Neural cell (in vitro differentiated cells): ENCODE measurements at regions not wholly inside any gene's neighbourhood (a gene's known extent, or its start where the extent isn't known, plus 50 kb on each side); places are given as distances from the start of the nearest gene placed in this dataset.

Source experiments
- H2AFZ ChIP-seq: fragments of 200-600, 300-800 bp; sonication (generic), shearing (Covaris generic); 2 replicates; pipeline ENCODE4 v1.6.0; 2014; ENCODE audit warnings: low read depth, mild to moderate bottlenecking, antibody characterized with exemption, low read length, moderate library complexity
- H3F3A ChIP-seq: fragments of 200-600 bp; shearing (Covaris generic); 2 replicates; pipeline ENCODE4 v1.6.1; 2016; ENCODE audit warnings: mild to moderate bottlenecking, moderate library complexity, mixed read lengths, antibody characterized with exemption, low read length; ENCODE audit not compliant: insufficient read depth, poor library complexity, severe bottlenecking
- H3K27ac ChIP-seq: fragments of 200-600, 300-800 bp; sonication (generic), shearing (Covaris generic); 2 replicates; pipeline ENCODE4 v1.5.1; 2014; ENCODE audit warnings: mild to moderate bottlenecking, low read length, moderate library complexity
- H3K27me3 ChIP-seq: fragments of 300-800, 200-600 bp; sonication (generic), shearing (Covaris generic); 2 replicates; pipeline ENCODE4 v1.6.0; 2014; ENCODE audit warnings: mild to moderate bottlenecking, low read depth, low read length, moderate library complexity; ENCODE audit not compliant: insufficient read depth
- H3K36me3 ChIP-seq: fragments of 300-800, 200-600 bp; sonication (generic), shearing (Covaris generic); 2 replicates; pipeline ENCODE4 v1.5.1; 2014; ENCODE audit warnings: mild to moderate bottlenecking, antibody characterized with exemption, low read length, moderate library complexity; ENCODE audit not compliant: insufficient read depth
- H3K4me2 ChIP-seq: fragments of 300-800, 200-600 bp; sonication (generic), shearing (Covaris generic); 2 replicates; pipeline ENCODE4 v1.6.0; 2014; ENCODE audit warnings: mild to moderate bottlenecking, low read length
- H3K4me3 ChIP-seq: fragments of 300-800, 200-600 bp; sonication (generic), shearing (Covaris generic); 2 replicates; pipeline ENCODE4 v1.5.1; 2014; ENCODE audit warnings: mild to moderate bottlenecking, low read length, moderate library complexity
- H3K79me2 ChIP-seq: fragments of 200-600 bp; shearing (Covaris generic); replicated peaks from 2 replicates; pipeline ENCODE4 v1.6.0; 2014; ENCODE audit warnings: mild to moderate bottlenecking, low read length, moderate library complexity; ENCODE audit not compliant: insufficient read depth
- H3K9ac ChIP-seq: fragments of 300-800, 200-600 bp; sonication (generic), shearing (Covaris generic); 2 replicates; pipeline ENCODE4 v1.6.1; 2016; ENCODE audit warnings: mild to moderate bottlenecking, low read length, mixed read lengths
- H3K9me2 ChIP-seq: fragments of 200-600 bp; shearing (Covaris generic); 2 replicates; pipeline ENCODE4 v1.6.1; 2016; ENCODE audit warnings: mild to moderate bottlenecking, low read length, mixed read lengths; ENCODE audit not compliant: insufficient read depth
- H3K9me3 ChIP-seq: fragments of 200-600, 300-800 bp; sonication (generic), shearing (Covaris generic); 2 replicates; pipeline ENCODE4 v1.6.1; 2016; ENCODE audit warnings: mild to moderate bottlenecking, mixed run types, low read length, moderate library complexity, mixed read lengths
- H4K20me1 ChIP-seq: fragments of 200-600 bp; shearing (Covaris generic); 2 replicates; pipeline ENCODE4 v1.6.1; 2016; ENCODE audit warnings: mild to moderate bottlenecking, mixed run types; ENCODE audit not compliant: insufficient read depth
- EP300 ChIP-seq: fragments of 450-650 bp; conservative IDR thresholded peaks from 2 replicates; pipeline ENCODE4 v1.6.1; 2014; ENCODE audit warnings: antibody characterized with exemption, mild to moderate bottlenecking, moderate library complexity; ENCODE audit not compliant: poor library complexity, severe bottlenecking
- EZH2 ChIP-seq: fragments of 200-600, 300-800 bp; shearing (Covaris generic), sonication (generic); IDR thresholded peaks from 2 replicates; pipeline ENCODE4 v1.6.1; 2014; ENCODE audit warnings: antibody characterized with exemption, low read length, borderline replicate concordance, mild to moderate bottlenecking; ENCODE audit not compliant: insufficient read depth, poor library complexity, severe bottlenecking
- MXI1 ChIP-seq: fragments of 450-650 bp; conservative IDR thresholded peaks from 2 replicates; pipeline ENCODE4 v1.6.1; 2014; ENCODE audit warnings: antibody characterized with exemption, mild to moderate bottlenecking; ENCODE audit not compliant: poor library complexity, severe bottlenecking
- POLR2AphosphoS5 ChIP-seq: IDR thresholded peaks from 2 replicates; pipeline ENCODE4 v1.6.1; 2012
- RAD21 ChIP-seq: fragments of 450-650 bp; conservative IDR thresholded peaks from 2 replicates; pipeline ENCODE4 v1.6.1; 2014; ENCODE audit warnings: antibody characterized with exemption, mild to moderate bottlenecking, moderate library complexity
- SMC3 ChIP-seq: fragments of 450-650 bp; conservative IDR thresholded peaks from 2 replicates; pipeline ENCODE4 v1.6.1; 2014; ENCODE audit warnings: antibody characterized with exemption, mild to moderate bottlenecking, moderate library complexity; ENCODE audit not compliant: poor library complexity
- TAF1 ChIP-seq: IDR thresholded peaks from 2 replicates; pipeline ENCODE4 v1.6.1; 2012; ENCODE audit warnings: low read depth
- TF ChIP-seq, protein P1 (sequence below): IDR thresholded peaks from 2 replicates; pipeline ENCODE4 v1.6.1; 2012; ENCODE audit warnings: borderline replicate concordance
- TF ChIP-seq, protein P2 (sequence below): fragments of 450-650 bp; IDR thresholded peaks from 2 replicates; pipeline ENCODE4 v1.5.1; 2014; ENCODE audit warnings: antibody characterized with exemption, mild to moderate bottlenecking, moderate library complexity; ENCODE audit not compliant: poor library complexity, severe bottlenecking

DNA sequence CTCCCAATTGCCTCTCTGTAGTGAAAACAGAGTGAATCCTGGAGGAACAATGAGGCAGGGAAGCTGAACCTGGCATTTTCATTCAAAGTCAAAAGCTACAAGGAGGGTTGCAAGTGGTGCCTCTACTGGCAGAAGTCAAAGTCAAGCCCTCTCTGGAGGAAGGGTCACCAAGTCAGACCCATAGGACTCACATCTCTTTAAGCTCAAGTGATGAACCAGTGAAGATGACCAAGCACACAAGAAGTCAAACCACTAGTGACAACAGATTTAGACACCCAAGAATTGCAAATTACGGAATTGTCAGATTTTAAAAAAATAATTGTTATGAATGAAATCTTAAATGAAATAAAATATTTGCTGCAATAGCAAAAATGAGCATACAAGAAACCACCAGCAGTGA is 81.1 kb upstream of the ATP1B1 start:
- H3K9ac ChIP-seq = no peak overlapping the region
- no peak overlapping the region for H3K4me2 ChIP-seq
- H3K27me3 ChIP-seq = no peaks in the 10 kb centered on the region
- no peak overlapping the region for H3K4me3 ChIP-seq
- TF ChIP-seq, protein P1, sequence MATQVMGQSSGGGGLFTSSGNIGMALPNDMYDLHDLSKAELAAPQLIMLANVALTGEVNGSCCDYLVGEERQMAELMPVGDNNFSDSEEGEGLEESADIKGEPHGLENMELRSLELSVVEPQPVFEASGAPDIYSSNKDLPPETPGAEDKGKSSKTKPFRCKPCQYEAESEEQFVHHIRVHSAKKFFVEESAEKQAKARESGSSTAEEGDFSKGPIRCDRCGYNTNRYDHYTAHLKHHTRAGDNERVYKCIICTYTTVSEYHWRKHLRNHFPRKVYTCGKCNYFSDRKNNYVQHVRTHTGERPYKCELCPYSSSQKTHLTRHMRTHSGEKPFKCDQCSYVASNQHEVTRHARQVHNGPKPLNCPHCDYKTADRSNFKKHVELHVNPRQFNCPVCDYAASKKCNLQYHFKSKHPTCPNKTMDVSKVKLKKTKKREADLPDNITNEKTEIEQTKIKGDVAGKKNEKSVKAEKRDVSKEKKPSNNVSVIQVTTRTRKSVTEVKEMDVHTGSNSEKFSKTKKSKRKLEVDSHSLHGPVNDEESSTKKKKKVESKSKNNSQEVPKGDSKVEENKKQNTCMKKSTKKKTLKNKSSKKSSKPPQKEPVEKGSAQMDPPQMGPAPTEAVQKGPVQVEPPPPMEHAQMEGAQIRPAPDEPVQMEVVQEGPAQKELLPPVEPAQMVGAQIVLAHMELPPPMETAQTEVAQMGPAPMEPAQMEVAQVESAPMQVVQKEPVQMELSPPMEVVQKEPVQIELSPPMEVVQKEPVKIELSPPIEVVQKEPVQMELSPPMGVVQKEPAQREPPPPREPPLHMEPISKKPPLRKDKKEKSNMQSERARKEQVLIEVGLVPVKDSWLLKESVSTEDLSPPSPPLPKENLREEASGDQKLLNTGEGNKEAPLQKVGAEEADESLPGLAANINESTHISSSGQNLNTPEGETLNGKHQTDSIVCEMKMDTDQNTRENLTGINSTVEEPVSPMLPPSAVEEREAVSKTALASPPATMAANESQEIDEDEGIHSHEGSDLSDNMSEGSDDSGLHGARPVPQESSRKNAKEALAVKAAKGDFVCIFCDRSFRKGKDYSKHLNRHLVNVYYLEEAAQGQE = no peak
- no peak for TF ChIP-seq SMC3
- no peak for TF ChIP-seq MXI1
- TF ChIP-seq RAD21 = no peak
- TF ChIP-seq POLR2AphosphoS5 = no peak
- TF ChIP-seq, protein P2, sequence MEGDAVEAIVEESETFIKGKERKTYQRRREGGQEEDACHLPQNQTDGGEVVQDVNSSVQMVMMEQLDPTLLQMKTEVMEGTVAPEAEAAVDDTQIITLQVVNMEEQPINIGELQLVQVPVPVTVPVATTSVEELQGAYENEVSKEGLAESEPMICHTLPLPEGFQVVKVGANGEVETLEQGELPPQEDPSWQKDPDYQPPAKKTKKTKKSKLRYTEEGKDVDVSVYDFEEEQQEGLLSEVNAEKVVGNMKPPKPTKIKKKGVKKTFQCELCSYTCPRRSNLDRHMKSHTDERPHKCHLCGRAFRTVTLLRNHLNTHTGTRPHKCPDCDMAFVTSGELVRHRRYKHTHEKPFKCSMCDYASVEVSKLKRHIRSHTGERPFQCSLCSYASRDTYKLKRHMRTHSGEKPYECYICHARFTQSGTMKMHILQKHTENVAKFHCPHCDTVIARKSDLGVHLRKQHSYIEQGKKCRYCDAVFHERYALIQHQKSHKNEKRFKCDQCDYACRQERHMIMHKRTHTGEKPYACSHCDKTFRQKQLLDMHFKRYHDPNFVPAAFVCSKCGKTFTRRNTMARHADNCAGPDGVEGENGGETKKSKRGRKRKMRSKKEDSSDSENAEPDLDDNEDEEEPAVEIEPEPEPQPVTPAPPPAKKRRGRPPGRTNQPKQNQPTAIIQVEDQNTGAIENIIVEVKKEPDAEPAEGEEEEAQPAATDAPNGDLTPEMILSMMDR = no peak
- TF ChIP-seq EZH2 = no peak
- no peak for TF ChIP-seq EP300
- TF ChIP-seq TAF1 = no peak
- H3F3A ChIP-seq = no peaks in the 10 kb centered on the region
- H3K79me2 ChIP-seq = no peaks in the 10 kb centered on the region
- H2AFZ ChIP-seq = no peak overlapping the region
- no peaks in the 10 kb centered on the region for H4K20me1 ChIP-seq
- no peaks in the 10 kb centered on the region for H3K36me3 ChIP-seq
- no peaks in the 10 kb centered on the region for H3K9me3 ChIP-seq
- H3K27ac ChIP-seq = no peak overlapping the region
- H3K9me2 ChIP-seq = no peaks in the 10 kb centered on the region

DNA sequence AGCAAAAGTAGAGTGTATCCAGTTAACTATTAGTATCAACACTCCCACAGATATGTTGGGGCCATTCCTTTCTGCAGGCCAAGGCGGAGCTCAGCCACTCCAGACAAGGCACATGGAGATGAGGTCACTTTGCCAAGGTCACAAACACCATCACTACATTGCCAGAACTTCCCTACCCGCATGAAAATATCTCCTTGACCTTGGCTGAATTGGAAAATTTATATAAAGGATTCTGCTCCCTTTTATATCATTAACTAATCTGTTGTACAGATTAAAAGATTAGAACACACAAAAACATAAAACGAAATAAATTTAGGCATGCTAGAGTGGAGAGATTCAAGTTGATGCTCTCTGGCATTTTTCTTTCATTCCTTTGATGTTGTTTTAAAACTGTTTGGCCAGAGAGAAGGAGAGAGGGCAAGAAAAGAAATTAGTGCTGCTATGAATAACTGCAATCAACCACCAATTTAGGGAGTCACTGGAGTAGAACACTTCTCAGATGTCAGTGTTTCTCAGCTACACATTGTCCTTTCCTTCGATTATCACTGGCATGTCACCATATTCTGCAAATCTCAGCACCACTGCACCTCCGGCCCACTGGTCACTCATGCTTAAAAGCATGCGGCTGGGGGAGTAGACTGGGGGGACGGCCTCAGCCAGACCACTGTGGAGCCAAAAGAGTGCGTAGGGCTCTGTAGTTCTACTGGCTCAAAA is 78.7 kb upstream of the ATP1B1 start:
- H3K27ac ChIP-seq = no peak overlapping the region
- H4K20me1 ChIP-seq = no peaks in the 10 kb centered on the region
- no peaks in the 10 kb centered on the region for H3K9me2 ChIP-seq
- H3K4me2 ChIP-seq = no peak overlapping the region
- H3K9me3 ChIP-seq = no peaks in the 10 kb centered on the region
- no peak overlapping the region for H3K9ac ChIP-seq
- no peaks in the 10 kb centered on the region for H3F3A ChIP-seq
- no peaks in the 10 kb centered on the region for H3K36me3 ChIP-seq
- TF ChIP-seq TAF1 (no peak), SMC3 (no peak), POLR2AphosphoS5 (no peak), MXI1 (no peak), RAD21 (no peak), EP300 (no peak), EZH2 (no peak)
- TF ChIP-seq, protein P2 = no peak
- TF ChIP-seq, protein P1 = no peak
- no peaks in the 10 kb centered on the region for H3K27me3 ChIP-seq
- no peak overlapping the region for H3K4me3 ChIP-seq
- no peak overlapping the region for H2AFZ ChIP-seq
- no peaks in the 10 kb centered on the region for H3K79me2 ChIP-seq
